GM21526 (cell line): ENCODE measurements at regions not wholly inside any gene's neighbourhood (a gene's known extent, or its start where the extent isn't known, plus 50 kb on each side); places are given as distances from the start of the nearest gene placed in this dataset.
"Not testable (repeated sequence)": the region's sequence is repeated elsewhere in the genome, so short reads cannot be mapped to it uniquely, and the experiment has no call there.

Experiments used
- ATAC-seq: cut with Tn5 transposase; IDR thresholded peaks from one replicate; pipeline ENCODE4 v1.9.1; 2021; ENCODE audit warnings: moderate library complexity; ENCODE audit not compliant: unreplicated experiment, low FRiP score

DNA sequence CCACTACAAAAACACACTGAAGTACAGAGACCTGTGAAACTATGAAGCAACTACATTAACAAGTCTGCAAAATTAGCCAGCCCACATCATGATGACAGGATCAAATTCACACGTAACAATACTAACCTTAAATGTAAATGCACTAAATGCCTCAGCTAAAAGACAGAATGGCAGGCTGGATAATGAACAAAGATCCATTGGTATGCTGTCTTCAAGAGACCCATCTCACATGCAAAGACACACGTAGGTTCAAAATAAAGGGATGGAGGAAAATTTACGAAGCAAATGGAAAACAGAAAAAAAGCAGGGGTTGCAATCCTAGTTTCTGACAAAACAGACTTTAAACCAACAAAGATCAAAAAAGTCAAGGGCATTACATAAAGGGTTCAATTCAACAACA is 120.1 kb upstream of the OSTN start:
- not testable (repeated sequence) for ATAC-seq

DNA sequence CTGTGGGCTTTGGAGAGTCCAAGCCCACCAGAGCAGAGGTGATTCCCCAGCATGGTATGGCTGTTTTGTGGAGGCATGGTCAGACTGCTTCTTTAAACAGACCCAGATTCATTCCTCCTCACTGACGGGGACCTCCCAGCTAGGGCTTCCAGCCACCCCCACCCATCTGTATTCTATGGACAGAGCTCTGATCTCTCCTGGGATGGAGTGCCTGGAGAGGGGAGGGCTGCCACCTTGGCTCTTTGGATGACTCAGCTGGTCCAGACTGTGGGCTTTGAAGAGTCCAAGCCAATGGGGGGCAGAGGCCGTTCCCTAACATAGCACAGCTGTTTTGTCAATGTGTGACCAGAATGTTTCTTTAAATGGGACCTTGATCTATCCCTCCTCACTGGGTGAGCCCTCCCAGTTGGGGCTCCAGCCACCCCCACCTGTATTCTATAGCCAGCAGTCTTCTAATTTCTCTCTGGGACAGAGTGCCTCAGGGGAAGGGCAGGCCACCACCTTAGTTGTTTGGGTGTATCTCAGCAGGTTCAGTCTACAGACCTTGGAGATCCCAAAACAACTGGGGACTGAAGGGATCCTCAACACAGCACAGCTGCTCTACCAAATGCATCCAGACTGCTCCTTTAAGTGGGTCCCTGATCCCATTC is 122.0 kb upstream of the OSTN start:
- ATAC-seq, result no peak

DNA sequence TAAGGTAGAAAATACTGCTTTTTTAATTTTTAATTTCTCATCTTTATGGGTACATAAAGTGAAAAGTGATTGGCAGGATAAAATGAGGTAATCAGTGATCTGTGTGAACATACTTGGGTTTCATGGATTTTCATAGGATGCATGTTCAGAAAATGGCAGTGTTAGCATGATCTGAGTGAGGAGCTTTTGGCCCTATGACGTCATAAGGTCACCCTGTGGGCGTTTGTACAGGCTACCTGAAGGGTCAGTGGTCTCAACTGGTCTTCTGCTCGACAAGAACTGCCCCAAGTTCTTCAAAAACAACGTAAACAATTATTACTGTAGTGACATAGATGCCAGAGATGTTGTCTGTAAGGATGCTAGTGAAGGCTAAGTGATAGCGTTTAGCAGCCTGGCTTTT is 124.5 kb upstream of the OSTN start:
- ATAC-seq, result no peak

DNA sequence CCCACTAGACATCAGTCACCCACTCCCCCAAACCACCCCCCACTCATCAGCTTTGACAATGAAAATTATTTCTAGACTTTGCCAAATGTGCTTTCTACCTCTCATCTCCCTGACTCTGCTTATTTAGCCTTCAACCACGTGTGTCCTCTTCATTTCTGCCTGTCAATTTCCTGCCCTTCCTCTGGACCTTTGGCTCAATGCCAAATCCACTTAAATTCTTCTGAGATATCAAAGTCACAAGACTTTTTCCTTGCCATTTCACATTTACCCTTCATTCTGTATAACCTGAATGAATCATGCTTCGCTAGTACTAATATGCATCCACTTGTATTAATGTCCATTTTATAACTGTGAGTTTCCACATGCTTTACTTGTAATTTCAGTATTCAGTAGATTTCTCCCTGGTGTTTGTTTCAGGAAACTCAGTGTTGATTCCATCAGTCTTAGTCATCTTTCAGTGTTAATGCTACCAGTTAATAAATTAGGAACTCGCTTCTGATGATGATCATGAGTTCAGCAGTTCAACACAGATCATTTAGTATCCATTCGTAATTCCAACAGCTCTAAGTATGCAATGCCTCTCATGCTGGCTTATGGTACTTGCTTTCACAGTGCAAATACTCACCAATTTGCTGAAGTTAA is 128.2 kb upstream of the OSTN start:
- no peak for ATAC-seq

DNA sequence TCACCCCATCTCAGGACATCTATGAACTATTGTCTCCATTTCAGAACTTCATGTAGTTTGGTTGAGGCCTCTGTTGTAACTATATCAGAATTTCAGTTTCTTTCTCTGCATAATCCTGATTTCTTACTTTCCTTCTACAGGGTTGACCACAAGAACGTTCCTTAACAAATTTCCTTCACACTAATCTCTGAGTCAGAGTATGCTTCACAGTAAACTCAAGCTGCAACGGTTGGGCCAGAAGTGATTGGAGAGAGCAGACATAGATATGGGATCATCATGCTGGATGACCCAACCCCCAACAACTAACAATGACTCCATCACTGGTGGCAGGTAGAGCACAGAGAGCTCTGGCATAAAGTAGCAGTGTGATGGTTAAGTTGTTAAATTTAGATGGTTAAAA is 128.8 kb upstream of the OSTN start:
- ATAC-seq, result no peak

DNA sequence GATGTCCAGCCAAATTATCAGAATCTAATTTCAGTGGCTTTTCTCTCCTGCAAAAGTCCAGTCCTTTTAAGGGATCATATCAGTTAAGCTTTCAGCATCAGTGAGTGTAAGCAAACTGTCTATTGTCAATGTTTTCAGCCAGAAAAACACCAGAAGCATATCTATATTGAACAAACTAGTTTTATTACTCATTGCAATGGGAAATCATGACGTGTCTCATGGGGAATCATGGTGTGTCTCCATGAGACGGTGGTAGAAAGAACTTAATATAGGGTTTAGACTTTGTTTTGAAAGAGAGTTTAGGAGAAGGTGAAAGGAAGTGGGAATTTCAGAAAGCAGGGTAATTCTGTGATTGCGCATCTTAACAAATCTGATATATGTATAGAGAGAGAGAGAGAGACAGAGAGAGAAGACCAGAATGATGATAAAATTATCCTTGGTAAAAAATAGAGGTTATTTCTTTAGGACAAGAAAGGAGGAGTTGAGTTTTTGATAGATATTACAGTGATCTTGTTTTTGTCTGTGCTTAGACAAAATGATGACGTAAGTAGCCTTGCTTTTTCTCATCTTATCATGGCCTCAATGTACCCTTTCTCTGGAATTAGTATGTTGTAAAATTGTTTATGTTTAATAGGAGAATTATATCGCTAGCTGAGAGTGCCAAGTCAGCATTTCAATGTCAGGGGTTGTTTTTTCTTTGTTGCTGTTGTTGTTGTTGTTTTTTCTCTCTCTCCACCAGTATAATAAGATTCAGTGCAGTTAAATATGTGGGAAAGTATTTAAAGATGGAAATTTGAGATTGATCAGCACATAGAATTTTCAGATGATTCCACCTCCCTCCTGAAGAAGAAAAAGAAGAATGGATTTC is 129.9 kb upstream of the OSTN start:
- no peak for ATAC-seq

DNA sequence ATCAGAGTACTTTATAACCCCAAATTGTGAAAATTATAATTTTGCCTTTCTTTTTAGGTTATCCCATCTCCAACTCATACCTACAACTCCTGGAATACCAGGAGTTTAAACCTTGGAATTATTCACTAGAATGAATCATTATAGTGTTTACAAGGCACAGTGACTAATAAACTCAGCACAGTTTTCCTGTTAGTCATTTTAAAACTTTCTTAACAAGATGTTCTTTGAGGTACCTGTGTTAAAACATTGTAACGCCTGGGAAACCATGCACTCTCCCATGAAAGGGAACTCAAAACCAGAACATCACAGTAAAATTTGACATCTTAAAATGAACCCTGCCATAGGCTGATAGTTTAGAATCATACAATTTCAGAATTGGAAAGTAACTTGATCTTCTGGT is 132.4 kb upstream of the OSTN start:
- ATAC-seq, result no peak

DNA sequence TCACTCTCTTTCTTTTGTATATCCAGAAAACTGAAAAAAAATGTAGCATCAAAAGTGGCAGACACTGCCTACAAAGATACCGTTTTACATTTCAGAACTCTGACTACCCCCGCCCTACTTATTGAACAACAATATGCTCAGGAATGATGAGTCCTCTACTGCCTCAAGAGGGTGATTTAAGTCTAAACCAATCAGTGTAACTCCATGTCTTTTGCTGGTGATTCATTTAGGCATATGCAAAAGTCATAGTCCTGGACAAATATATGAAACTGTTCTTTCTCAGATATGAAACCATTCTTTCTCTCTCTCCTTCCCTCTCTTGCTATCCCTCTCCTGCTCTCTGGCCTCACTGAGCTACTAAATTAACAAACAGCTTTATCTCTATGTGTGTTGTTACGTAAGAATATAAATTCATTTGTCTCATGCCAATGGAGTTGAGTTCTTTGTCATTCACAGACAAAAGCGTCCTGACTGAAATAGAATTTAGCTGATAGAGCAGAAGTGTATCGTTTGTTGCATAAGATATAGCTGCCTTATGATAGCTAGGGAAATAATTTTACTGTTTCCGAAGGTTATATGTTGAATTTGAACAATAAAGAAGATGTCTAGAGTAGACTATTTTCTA is 133.7 kb upstream of the OSTN start:
- no peak for ATAC-seq

DNA sequence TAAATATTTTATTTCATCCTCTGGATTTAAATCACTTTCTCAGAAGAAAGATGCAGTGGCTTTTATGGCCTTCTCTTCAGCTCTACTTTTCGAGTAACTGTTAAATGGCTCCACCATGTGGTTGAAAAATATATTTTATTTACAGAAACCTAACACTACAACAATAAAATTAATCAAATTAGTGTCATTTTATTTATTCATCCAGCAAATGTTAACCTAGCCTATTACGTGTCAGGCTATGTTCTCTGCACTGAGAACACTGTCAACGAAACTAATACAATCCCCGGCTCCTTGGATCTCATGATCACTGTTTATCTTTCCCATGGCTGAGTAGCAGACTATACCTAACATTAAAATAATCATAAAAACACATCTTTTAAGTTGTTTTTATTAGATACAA is 148.0 kb upstream of the OSTN start:
- ATAC-seq, result no peak

DNA sequence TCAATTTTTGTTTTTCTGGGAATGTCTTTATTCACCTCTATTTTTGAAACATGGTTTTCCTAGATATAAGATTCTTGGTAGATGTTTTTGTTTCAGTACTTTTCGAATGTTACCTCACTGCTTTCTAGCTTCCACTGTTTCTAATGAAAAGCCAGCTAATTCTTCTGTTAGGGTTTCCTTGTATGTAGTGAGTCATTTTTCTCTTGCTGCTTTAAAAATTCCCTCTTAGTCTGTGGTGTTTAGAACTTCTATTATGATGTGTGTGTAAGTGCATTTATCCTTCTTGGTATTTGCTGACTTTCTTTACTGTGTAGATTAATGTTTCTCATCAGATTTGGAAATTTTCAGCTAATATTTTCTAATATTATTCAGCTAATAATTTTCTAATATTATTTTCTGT is 151.1 kb upstream of the OSTN start:
- ATAC-seq, result no peak

DNA sequence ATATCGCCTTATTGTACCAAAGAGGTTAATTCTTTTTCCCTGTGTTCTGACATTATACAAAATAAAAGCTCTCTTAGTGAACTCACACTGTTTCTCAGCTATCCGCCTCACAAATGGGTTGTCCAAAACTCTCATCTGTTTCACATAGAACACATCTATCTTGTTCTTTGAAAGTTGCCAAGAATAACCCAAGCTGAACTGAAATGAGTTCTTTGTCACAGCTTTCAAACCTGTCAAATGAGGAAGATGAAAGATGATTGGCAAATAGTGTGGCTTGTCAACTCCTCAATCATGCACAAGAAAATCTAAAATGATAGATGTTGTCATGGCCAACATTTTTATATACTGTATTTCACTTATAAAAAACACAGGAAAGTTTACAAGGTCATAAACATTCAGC is 168.1 kb upstream of the OSTN start:
- no peak for ATAC-seq

DNA sequence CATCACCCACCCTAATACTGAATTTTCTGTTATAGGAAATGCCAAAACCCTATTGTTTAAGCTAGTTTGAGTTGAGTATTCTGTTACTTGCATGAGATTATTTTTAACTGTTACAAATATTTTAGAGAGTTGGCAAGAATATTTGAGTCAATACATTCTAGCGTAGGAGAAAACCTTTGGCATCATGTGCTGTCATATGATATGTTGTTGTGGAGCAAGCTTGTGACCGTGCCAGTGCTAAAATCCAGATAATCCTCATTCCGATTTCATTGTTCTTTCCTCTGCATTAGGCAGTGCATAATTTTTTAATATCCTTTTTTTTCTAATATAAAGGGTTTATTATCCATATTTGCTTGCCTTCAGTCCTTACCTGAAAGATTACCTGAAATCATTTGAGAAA is 168.0 kb upstream of the GMNC start:
- no peak for ATAC-seq

DNA sequence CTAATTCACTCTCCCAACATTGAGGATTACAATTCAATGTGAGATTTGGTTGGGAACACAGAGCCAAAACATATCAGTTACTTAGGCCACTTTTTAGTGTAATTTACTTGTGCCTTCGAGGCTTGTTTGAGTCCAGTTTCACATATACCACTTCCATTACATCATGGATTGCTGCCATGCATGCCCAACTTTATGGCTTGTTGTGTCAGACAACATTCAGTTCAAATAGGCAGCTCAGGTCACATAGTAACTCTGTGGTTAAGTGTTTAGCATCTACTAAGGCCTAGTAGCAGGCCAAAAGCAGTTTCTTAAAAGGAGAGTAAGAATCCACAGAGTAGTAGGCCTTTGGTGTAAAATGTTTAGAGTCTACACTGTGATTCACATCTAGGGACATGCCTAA is 164.3 kb upstream of the GMNC start:
- no peak for ATAC-seq

DNA sequence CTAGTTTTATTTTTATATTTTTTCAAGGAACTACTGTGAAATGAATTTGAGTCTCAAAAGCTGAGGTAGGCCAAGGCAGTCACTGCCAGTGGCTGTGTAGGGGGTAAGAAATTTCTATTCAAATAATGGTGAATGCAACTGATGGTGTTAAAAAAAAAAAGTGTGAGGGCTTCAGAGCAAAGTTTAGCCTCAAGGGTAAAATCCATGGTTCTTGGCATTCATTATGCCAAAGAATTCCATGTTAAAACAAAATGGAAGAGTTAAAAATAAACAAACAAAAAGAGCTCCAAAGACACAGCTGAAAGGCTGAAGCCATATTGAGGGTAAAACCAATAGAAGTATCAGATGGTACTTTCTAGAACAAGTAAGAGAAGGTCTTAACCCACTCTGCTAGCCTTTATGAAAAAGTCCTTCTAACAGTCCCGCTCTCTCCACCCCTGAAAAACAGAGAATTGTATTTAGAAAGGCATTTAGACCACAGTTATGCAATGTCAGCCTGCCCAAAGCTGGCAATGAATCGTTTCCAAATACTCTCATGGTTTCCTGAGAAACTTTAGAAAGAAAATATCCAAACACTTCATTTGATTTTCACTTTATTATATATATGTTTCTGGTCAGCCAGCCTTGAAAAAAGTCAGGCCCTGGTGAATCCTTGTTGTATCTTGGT is 158.4 kb upstream of the GMNC start:
- no peak for ATAC-seq

DNA sequence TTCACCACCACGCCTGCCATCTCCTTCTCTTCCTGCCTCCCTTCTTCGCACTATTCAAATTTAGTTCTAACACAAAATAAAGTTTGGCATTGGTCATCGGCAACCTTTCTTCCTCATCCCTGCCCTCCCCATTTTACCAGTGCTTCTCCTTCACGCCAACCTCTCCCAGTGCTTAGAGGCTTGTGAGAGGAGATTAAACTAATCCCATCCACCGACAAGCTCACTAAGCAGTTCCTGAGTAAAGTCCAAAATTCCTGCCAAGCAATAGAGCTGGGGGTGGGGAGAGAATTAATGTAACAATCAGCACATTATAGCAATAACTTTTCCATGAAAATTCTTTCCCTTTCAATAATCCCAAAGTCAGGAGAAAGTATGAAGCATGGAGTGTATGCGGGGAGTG is 157.4 kb upstream of the GMNC start:
- no peak for ATAC-seq

DNA sequence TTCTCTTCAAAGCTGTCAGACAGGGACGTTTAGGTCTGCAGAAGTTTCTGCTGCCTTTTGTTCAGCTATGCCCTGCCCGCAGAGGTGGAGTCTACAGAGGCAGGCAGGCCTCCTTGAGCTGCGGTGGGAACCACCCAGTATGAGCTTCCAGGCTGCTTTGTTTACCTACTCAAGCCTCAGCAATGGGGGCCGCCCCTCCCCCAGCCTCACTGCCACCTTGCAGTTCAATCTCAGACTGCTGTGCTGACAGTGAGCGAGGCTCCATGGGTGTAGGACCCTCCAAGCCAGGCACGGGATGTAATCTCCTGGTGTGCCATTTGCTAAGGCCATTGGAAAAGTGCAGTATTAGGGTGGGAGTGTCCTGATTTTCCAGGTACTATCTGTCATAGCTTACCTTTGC is 153.5 kb upstream of the GMNC start:
- not testable (repeated sequence) for ATAC-seq

DNA sequence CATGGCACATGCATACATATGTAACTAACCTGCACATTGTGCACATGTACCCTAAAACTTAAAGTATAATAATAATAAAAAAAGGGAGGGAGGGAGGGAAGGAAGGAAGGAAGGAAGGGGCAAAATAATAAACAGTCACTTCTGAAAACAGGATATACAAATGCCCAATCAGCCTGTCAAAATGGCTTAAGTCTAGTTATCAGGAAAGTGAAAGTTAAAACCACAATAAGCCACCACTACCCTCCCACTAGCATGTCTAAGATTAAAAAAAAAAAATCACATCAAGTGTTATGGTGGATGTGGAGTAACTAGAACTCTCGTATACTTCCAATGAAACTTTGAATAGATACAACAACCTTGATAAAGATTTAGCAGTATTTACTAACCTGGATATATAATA is 145.6 kb upstream of the GMNC start:
- ATAC-seq, result no peak

DNA sequence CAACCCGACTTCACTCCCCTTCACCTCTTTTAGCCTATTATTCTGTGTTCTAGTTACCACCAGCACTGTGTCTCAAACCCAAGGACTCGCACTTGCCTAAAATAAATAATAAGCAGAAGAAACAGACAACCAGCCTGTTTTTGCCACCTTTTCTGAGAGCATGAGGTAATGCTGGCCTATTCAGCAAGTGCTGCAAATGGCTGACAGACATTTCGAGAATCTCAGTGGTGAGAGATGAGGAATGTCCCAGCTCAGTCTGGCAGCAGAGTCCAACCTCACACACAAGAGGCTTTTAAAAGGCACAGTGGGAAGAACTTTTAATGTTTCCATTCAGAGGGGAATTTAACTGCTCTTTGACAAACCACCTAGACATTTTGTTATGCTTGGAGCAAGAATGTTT is 143.3 kb upstream of the GMNC start:
- ATAC-seq, result no peak

DNA sequence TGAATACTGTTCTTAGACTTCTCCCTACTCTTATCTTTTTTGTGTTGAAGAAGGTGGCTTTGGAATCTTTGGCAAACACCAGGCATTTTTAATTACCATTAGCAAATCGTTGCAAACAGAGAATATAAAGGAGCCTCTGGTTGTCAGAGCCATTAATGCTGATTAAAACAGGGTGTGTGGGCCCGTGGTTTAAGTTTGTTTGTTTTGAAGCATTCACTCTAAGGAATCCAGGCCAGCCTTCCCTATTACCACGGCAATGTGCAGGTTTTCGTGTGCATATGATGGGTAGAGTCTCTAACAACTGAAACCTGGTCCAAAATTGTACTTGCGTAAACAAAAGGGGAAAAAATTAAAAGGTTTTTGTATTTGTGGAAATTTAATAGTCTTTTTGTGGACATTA is 141.2 kb upstream of the GMNC start:
- ATAC-seq, result no peak

DNA sequence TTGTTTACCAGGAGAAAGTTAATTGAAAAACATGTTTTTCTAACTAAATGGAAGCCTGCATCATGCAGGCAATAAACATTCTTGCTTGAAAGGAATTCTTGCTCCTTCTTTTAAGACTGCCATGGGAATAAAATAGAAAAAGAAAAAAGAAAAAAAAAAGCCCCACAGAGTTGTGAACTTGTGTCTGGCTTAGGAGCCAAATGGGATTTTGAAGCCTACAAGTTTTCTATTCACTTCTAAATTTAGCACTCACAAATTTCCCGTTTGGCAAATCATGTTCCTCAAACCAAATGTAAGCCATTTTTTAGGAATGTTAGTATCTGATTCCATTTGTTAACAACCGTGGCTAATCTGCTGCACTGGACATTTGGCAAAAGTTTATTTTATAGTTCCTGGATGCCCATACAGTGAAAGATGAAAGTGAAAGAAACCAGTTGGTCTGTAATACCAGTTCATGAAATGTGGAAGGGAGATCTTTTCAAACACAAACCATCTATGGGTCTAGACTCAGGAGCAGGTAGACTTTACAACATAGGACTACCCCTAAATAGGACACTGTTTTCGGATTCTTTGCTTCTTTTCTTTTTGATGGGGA is 133.8 kb upstream of the GMNC start:
- ATAC-seq, result no peak
